NCI-H446 treated with DMSO at 0.1 percent for 48 hours (cell line): ENCODE measurements at regions not wholly inside any gene's neighbourhood (a gene's known extent, or its start where the extent isn't known, plus 50 kb on each side); places are given as distances from the start of the nearest gene placed in this dataset.
"Not testable (repeated sequence)": the region's sequence is repeated elsewhere in the genome, so short reads cannot be mapped to it uniquely, and the experiment has no call there.

Experiments
- DNase-seq: peaks from one replicate; lab custom pipeline; 2025; lab: John Stamatoyannopoulos, UW

GRCh38 chr6:81105998-81106397 lies 646.5 kb downstream of the TENT5A start:
- DNase-seq, result no peak

DNA sequence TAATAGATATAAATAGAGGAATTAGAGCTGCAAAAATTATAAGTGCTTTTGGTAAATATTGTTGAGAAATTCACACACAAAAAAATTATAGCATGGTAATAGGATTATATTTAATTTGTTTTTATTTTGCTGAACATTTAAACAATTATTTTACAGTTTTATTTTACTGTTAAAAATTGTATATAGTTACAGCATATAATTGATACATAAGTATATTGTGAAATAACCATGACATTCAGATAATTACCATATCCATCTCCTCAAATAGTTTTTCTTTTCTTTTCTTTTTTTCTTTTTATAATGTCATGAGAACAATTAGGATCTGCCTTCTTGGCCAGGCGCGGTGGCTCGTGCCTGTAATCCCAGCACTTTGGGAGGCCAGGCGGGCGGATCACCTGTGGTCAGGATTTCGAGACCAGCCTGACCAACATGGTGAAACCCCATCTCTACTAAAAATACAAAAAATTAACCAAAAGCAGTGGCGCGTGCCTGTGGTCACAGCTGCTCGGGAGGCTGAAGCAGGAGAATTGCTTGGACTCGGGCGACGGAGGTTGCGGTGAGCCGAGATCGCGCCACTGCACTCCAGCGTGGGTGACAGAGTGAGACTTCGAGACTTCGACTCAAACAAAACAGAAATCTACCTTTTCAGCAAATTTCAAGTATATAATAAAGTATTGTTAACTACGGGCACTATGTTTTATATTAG lies 654.2 kb downstream of the TENT5A start:
- no peak for DNase-seq

DNA sequence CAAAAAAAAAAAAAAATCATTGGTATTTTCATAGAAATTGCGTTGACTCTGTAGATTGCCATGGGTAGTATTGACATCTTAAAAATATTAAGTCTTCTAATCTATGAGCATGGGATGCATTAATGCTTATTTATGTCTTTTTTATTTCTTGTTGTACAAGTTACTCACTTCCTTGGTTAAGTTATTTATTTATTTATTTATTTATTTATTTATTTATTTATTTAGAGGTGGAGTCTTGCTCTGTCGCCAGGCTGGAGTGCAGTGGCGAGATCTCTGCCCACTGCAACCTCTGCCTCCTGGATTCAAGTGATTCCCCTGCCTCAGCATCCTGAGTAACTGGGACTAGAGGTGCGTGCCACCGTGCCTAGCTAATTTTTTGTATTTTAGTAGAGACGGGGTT lies 656.0 kb downstream of the TENT5A start:
- DNase-seq, result not testable (repeated sequence)

- DNase-seq, result no peak
Measured at GRCh38 chr6:81093051-81093450, 659.4 kb downstream of the TENT5A start.

DNA sequence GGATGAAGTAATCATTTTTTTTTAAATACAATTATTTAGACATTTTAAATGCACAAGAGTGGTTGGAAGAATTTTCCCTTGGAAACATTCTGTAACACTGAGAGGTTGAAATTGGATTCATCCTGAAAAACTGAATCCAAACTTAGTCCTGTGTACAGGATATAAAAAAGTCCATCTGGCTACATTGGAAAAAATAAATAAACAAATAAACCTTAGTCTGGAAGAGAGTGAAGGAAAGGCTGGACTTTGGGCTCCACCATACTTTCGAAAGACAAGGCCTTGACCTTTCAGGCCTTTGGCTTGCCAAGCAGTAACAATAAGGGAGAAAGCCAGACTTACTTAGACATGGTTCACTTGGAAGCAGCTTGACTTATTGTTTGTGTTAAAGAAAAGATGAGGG lies 664.3 kb downstream of the TENT5A start:
- DNase-seq, result no peak

DNA sequence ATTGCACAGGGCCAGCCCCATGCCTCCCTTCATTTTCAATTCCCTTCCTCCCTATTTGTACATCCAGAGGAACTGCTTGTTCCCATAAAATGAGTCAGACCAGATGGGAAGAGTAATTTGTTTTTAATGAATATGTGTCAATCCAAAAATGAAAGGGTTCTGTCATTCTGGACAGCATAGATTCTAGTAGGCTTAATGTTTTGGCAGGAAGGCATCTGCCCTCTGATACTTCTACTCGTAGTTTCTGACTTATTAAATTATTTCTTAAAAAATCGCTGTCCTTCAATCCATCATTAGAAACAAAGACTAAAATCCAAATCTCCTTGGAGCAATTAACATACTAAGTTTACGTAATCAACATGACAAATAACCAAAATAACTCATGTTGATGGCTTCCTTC lies 665.5 kb downstream of the TENT5A start:
- DNase-seq, result peak; percentile 17

DNA sequence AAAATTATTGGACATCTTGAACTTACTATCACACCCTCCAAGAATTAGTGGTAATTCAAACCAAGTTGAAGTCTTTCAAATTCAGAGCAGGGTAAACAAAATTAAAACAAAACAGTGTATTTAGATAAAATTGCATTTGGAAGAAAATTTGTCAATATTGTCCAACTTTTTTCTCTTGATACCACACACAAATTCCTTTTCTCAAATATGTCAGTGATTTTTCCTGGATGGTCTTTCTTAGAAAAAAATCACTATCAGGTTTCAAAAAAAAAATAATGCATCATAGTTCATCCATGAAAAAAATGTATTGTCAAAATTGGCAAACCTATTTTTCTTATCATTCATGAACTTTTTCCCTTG lies 667.1 kb downstream of the TENT5A start:
- DNase-seq, result no peak

DNA sequence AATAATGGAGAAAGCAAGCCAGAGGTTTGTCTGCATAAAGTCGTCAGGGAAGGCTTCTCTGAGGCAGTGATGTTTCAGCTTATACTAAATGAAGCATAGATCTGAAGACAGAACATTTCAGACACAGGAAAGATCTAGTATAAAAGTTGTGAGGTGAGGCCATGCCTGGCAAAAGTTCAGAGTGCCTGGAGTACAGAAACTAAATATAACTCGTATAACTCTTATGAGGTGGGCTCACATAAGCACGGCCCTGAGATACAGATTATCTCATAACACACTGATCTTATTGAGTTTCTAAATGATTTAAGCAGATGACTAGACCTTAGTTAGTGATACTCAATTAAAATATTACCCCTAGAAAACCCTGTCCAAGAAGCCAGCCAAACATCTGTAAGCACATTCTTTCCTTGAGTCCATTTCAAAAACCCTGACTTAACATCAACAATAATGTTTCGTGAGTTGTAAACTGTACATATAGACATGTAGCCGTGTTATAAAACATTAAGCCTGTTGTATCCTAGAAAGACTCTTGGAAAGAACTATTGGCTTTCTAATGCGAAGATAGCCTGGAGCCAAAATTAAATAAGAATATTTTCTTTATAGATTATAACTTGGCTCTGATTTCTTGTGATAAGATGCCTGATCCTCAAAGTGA lies 667.6 kb downstream of the TENT5A start:
- DNase-seq, result no peak

- no peak for DNase-seq
Measured at GRCh38 chr6:81075974-81076373, 676.5 kb downstream of the TENT5A start.

- no peak for DNase-seq
Measured at GRCh38 chr6:81073318-81073717, 679.2 kb downstream of the TENT5A start.

DNA sequence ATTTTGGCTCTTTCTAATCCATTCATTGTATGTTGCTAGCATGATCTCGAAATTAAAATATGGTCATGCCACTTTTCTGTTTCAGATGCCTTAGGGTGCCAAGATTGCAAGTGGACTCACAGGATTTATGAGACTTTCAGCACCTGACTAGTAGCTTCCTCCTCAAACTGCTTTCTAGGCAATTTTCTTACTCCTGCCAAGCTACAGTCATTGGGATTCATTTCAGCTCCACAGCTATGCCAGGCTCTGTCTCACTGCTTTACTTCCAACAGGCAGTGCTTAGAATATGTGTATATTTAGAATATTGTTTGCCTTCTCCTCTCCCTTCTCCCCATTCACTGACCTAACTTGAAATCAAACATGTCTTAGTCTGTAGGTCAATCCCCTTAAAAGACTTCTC lies 681.4 kb downstream of the TENT5A start:
- DNase-seq, result no peak

GRCh38 chr6:81067057-81067456 lies 685.4 kb downstream of the TENT5A start:
- DNase-seq, result no peak

GRCh38 chr6:81063891-81064290 lies 688.6 kb downstream of the TENT5A start:
- DNase-seq, result no peak

GRCh38 chr6:81054036-81054435 lies 698.4 kb downstream of the TENT5A start:
- DNase-seq, result no peak

GRCh38 chr6:81051952-81052351 lies 700.5 kb downstream of the TENT5A start:
- DNase-seq, result no peak

DNA sequence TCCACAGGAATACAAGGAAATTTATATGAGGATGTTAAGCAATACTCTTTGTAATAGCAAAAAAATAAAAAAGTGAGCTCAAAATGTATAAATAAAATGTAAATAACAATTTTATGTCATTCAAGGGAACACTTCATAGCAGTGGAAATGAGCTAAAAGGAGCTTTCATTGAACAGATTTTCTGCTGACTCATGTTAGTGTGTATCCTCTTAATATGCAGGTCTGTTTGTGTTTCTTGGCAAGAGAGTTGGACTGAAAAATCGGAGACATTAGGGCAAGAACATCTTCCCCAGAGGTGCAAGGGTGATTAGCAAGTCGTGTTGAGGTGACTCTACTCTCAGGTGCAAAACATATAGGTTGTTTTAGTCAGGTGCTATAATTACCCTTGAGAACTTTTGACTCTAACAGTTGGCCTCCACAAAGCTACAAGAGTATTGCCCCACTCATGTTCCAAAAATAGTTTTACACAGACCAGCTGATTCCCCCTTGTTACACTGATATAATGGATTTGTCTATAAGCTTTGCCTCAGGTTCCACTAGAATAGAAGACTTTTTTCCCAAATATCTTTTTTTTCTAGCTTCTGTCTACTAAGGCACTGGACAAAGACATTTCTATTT lies 702.9 kb downstream of the TENT5A start:
- no peak for DNase-seq

DNA sequence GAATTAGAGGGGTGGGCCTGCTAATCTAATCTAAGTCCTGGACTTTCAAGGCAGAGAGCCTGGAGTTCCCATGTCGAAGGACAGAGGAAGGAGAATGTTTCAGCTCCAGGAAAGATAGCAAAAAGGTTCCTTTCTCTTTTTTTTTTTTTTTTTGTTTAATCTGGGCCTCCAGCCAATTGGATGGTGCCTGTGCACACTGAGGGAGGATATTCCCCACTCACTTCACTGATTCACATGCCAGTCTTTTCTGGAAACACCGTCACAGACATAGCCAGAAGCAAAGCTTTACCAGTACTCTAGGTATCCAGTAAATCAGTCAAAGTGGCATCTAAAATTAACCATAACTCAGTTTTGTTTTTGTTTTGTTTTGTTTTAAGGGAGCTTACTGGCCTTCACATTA lies 721.1 kb downstream of the TENT5A start:
- DNase-seq, result no peak

DNA sequence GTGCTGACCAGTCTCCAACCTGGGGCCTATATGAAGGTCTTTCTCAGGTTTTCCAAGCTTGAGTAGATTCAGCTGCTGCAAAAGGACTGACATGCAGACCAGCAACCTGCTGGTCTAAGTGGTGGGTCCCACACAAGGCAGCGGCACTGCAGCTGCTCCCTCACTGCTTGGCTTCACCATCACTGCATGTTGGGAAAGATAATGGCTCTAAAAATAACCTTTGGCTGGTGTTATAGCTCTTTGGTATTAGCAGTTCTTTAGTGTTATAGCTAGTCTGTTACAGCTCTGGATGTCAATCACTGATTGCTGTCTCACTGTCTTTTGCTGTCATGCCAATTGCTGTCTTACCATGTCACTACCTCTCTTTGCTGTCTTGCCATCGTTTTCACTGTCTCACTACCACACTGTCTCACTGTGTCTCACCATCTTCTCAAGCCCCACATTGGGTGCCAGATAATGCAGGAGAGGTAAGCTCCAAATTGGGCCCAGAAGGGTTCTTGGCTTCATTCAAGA lies 726.4 kb downstream of the TENT5A start:
- DNase-seq, result no peak

GRCh38 chr6:81023709-81024108 lies 728.8 kb downstream of the TENT5A start:
- DNase-seq, result no peak

- DNase-seq, result no peak
Measured at GRCh38 chr6:81023007-81023582, 729.4 kb downstream of the TENT5A start.

DNA sequence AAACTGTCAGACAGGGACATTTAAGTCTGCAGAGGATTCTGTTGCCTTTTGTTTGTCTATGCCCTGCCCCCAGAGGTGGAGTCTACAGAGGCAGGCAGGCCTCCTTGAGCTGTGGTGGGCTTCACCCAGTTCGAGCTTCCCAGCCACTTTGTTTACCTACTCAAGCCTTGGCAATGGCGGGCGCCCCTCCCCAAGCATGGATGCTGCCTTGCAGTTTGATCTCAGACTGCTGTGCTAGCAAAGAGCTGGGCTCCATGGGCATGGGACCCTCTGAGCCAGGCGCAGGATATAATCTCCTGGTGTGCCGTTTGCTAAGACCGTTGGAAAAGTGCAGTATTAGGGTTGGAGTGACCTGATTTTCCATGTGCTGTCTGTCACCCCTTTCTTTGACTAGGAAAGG lies 734.9 kb downstream of the TENT5A start:
- not testable (repeated sequence) for DNase-seq

- no peak for DNase-seq
Measured at GRCh38 chr6:81003894-81004293, 748.6 kb downstream of the TENT5A start.

DNA sequence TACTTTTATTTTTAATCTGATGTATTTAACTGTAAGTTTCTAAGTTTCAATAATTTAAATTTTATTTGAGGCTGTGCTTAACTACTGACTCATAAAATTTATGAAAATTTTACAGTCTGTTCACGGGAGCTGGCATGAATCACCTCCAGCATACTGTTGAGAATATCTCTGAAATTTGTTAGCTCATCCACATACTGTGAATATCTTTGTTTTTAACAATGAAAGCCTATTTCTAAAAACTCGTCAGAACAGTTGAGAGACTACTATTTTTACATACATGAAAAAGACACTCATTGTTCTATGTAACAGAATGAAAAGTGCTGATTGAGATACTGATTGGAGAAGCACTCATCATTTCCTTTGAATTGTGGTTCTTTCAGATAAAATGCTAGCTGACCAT lies 749.3 kb downstream of the TENT5A start:
- no peak for DNase-seq
